ENCODE measurements at regions not wholly inside any gene's neighbourhood (a gene's known extent, or its start where the extent isn't known, plus 50 kb on each side); places are given as distances from the start of the nearest gene placed in this dataset.

DNA sequence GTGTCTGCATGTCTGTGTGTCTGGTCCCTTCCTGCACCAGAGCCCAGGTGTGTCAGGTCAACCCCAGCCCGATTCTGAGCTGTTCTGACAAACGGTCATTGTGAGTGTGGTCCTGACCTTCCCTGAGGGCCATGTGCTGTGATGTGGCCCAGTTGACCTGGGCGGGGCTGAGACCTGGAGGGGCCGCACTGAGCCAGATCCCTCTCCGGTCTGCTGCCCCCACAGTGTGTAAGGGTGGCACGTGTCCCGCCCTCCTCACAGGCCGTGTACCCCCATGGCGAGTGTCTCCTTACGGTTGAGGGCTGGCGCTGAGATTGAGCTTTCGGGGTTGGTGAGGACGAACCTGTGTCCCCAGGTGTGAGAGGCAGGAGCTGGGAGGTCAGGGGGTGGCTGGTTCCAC is 136.5 kb downstream of the MRPL36 start:
- ChIA-PET CTCF (no interaction called here), POLR2A (no interaction called here)
- H3K4me1 ChIP-seq (ENCODE audit: control extremely low read depth in 1 of 4, control insufficient read depth in 4 of 4, insufficient read depth in 4 of 4, low read length in 3 of 4), result peaks cover 0 to 11% (median 4%) of the 10 kb centered on the region in 4 experiments
- no peaks in the 10 kb centered on the region for H3K36me3 ChIP-seq (ENCODE audit: control insufficient read depth in 4 of 4, insufficient read depth in 4 of 4, low read length in 3 of 4)
- H3K9me3 ChIP-seq (ENCODE audit: control extremely low read depth in 1 of 5, control insufficient read depth in 4 of 5, insufficient read depth in 2 of 5, low read depth in 1 of 5, low read length in 4 of 5), result no peaks in the 10 kb centered on the region
- 90% methylated on average over 13 of the region's 13 CpGs for WGBS (ENCODE audit: insufficient coverage)
- no peak overlapping the region for H3K4me3 ChIP-seq (ENCODE audit: control insufficient read depth in 1 of 7, extremely low read depth in 1 of 7, insufficient read depth in 4 of 7, low read depth in 2 of 7, low read length in 6 of 7)
- peaks cover 0 to 72% (median 25%) of the 10 kb centered on the region in 5 experiments for H3K27me3 ChIP-seq (replicated peaks in 2 of 5; ENCODE audit: control insufficient read depth in 4 of 5, insufficient read depth in 5 of 5, low read length in 4 of 5)
- no peak overlapping the region for H3K27ac ChIP-seq (ENCODE audit: insufficient read depth in 1 of 2, low read depth in 1 of 2, low read length in 2 of 2, poor library complexity in 1 of 2, severe bottlenecking in 2 of 2)
- no peak for DNase-seq

DNA sequence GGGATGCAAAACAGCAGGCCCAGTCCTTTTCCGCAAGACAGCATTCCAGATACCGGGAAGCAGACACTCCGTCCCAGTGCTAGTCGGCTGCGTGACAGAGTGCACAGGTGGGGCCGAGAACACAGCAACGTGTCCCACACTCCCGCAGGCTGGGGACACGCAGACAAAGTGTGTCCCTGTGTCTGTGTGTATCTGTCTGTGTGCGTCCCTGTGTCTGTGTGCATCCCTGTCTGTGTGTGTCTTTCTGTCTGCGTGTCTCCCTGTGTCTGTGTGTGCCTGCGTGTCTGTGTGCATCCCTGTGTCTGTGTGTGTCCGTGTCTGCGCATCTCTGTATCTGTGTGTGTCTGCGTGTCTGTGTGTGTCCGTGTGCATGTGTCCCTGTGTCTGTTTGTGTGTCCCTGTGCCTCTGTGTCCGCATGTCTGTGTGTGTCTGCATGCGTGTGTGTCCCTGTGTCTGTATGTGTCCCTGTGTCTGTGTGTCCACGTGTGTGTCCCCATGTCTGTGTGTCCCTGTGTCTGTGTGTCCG is 137.0 kb downstream of the MRPL36 start:
- H3K9me3 ChIP-seq (ENCODE audit: control extremely low read depth in 1 of 5, control insufficient read depth in 4 of 5, insufficient read depth in 2 of 5, low read depth in 1 of 5, low read length in 4 of 5), result no peaks in the 10 kb centered on the region
- no peak overlapping the region for H3K4me3 ChIP-seq (ENCODE audit: control insufficient read depth in 1 of 7, extremely low read depth in 1 of 7, insufficient read depth in 4 of 7, low read depth in 2 of 7, low read length in 6 of 7)
- no peak overlapping the region for H3K27ac ChIP-seq (ENCODE audit: insufficient read depth in 1 of 2, low read depth in 1 of 2, low read length in 2 of 2, poor library complexity in 1 of 2, severe bottlenecking in 2 of 2)
- H3K36me3 ChIP-seq (ENCODE audit: control insufficient read depth in 4 of 4, insufficient read depth in 4 of 4, low read length in 3 of 4), result no peaks in the 10 kb centered on the region
- CTCF ChIA-PET, result interaction anchor here (1.0 kb wide), 1 partner anchor 9 kb away, joined by 3 read pairs; no protein-coding TSS in a partner anchor
- H3K27me3 ChIP-seq (replicated peaks in 2 of 5; ENCODE audit: control insufficient read depth in 4 of 5, insufficient read depth in 5 of 5, low read length in 4 of 5), result peaks cover 0 to 70% (median 23%) of the 10 kb centered on the region in 5 experiments
- DNase-seq, result no peak
- peaks cover 0 to 6% (median 4%) of the 10 kb centered on the region in 4 experiments for H3K4me1 ChIP-seq (ENCODE audit: control extremely low read depth in 1 of 4, control insufficient read depth in 4 of 4, insufficient read depth in 4 of 4, low read length in 3 of 4)
- POLR2A ChIA-PET, result no interaction called here
- 95% methylated on average over 12 of the region's 20 CpGs for WGBS (ENCODE audit: insufficient coverage)

DNA sequence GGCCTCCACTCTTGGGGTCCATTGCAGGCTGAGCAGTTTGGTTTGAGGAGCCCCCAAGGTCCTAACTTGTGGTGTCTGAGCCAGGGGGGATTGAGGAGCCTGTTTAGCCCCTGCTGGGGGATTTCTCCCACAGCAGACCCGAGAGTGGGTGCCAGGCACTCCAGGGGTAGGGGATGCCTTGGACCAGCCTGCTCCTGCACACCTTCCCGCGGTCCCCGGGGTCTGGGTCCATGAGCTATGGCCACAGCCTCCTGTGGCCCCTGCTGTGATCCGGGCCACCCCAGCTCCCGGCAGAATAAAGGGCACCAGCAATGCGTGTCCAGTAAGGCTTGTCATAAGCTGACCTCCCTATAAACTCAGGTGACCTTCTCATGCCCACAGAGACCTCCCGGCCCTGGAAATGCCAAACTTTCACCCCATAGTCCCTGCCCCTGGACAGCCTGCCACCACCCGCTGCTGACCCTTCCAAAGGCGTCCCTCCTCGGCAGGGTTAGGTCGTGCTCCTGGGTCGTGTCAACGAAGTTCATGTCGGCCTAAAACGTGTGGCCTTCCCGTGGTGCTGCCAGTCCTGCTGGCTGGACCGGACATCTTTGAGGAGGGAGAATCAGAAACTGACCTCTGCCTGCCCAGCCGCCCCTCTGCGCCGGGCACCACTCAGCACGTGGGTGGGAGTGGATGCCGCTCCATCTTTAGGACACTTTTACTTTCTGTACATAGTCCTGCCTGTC is 137.6 kb downstream of the MRPL36 start:
- CTCF ChIA-PET, result interaction anchor here (1.0 kb wide), 1 partner anchor 9 kb away, joined by 3 read pairs; no protein-coding TSS in a partner anchor
- DNase-seq, result no peak
- 86% methylated on average over 18 of the region's 23 CpGs for WGBS (ENCODE audit: insufficient coverage)
- Histone ChIP-seq H3K27ac (ENCODE audit: insufficient read depth in 1 of 2, low read depth in 1 of 2, low read length in 2 of 2, poor library complexity in 1 of 2, severe bottlenecking in 2 of 2) (no peak overlapping the region), H3K27me3 (replicated peaks in 2 of 5; ENCODE audit: control insufficient read depth in 4 of 5, insufficient read depth in 5 of 5, low read length in 4 of 5) (peaks cover 0 to 72% (median 22%) of the 10 kb centered on the region in 5 experiments), H3K4me1 (ENCODE audit: control extremely low read depth in 1 of 4, control insufficient read depth in 4 of 4, insufficient read depth in 4 of 4, low read length in 3 of 4) (peaks cover 0 to 6% (median 4%) of the 10 kb centered on the region in 4 experiments), H3K4me3 (ENCODE audit: control insufficient read depth in 1 of 7, extremely low read depth in 1 of 7, insufficient read depth in 4 of 7, low read depth in 2 of 7, low read length in 6 of 7) (no peak overlapping the region), H3K9me3 (ENCODE audit: control extremely low read depth in 1 of 5, control insufficient read depth in 4 of 5, insufficient read depth in 2 of 5, low read depth in 1 of 5, low read length in 4 of 5) (no peaks in the 10 kb centered on the region), H3K36me3 (ENCODE audit: control insufficient read depth in 4 of 4, insufficient read depth in 4 of 4, low read length in 3 of 4) (no peaks in the 10 kb centered on the region)
- POLR2A ChIA-PET, result no interaction called here

DNA sequence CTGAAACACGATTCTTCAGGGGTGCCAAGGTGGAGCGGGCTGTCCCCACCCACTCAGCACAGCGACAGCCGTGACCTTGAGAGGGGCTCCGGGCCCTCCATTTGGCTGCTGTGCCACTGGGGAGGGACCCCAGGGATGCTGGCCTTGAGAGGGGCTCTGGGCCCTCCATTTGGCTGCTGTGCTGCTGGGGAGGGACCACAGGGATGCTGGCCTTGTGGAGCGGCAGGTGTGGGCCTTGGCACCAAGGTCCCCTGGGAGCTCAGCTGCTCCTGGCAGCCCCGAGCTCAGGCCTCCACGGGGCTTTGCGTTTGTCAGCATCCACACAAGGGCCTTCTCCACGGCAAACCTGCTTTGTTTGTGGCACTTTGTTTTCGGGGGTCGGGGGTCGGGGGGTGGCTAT is 137.6 kb upstream of the LPCAT1 start:
- no peak overlapping the region for H3K4me3 ChIP-seq (ENCODE audit: control insufficient read depth in 1 of 7, extremely low read depth in 1 of 7, insufficient read depth in 4 of 7, low read depth in 2 of 7, low read length in 6 of 7)
- H3K36me3 ChIP-seq (ENCODE audit: control insufficient read depth in 4 of 4, insufficient read depth in 4 of 4, low read length in 3 of 4), result no peaks in the 10 kb centered on the region
- H3K4me1 ChIP-seq (ENCODE audit: control extremely low read depth in 1 of 4, control insufficient read depth in 4 of 4, insufficient read depth in 4 of 4, low read length in 3 of 4), result no peaks in the 10 kb centered on the region
- H3K27me3 ChIP-seq (replicated peaks in 2 of 5; ENCODE audit: control insufficient read depth in 4 of 5, insufficient read depth in 5 of 5, low read length in 4 of 5), result peaks cover 0 to 70% (median 18%) of the 10 kb centered on the region in 5 experiments
- WGBS (ENCODE audit: insufficient coverage), result 92% methylated on average over 13 of the region's 13 CpGs
- H3K9me3 ChIP-seq (ENCODE audit: control extremely low read depth in 1 of 5, control insufficient read depth in 4 of 5, insufficient read depth in 2 of 5, low read depth in 1 of 5, low read length in 4 of 5), result no peaks in the 10 kb centered on the region
- ChIA-PET CTCF (interaction anchor here (1.0 kb wide), 1 partner anchor 8 kb away, joined by 3 read pairs; no protein-coding TSS in a partner anchor), POLR2A (interaction anchor here (0.6 kb wide), 1 partner anchor 117 kb away, joined by 3 read pairs; no protein-coding TSS in a partner anchor)
- DNase-seq, result no peak
- no peak overlapping the region for H3K27ac ChIP-seq (ENCODE audit: insufficient read depth in 1 of 2, low read depth in 1 of 2, low read length in 2 of 2, poor library complexity in 1 of 2, severe bottlenecking in 2 of 2)

DNA sequence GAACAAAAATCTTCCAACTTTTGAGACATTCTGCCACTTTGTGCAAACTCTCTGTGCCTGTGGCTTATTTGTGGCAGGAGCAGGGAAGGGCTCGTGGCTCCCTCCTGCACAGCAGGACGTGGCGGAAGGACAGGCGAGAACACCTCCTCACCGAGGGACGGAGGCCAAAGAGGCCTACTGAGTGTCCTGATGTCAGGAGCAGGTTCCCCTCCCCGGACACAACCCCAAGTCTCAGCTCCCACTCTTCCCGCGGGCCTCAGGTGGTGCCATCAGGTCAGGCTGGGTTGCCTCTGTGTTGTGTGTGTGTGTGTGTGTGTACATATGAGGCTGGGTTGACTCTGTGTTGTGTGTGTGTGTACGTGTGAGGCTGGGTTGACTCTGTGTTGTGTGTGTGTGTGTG is 136.8 kb upstream of the LPCAT1 start:
- ChIA-PET POLR2A (interaction anchor here (0.6 kb wide), 1 partner anchor 129 kb away, joined by 4 read pairs; no protein-coding TSS in a partner anchor), CTCF (no interaction called here)
- H3K36me3 ChIP-seq (ENCODE audit: control insufficient read depth in 4 of 4, insufficient read depth in 4 of 4, low read length in 3 of 4), result no peaks in the 10 kb centered on the region
- no peaks in the 10 kb centered on the region for H3K9me3 ChIP-seq (ENCODE audit: control extremely low read depth in 1 of 5, control insufficient read depth in 4 of 5, insufficient read depth in 2 of 5, low read depth in 1 of 5, low read length in 4 of 5)
- H3K4me3 ChIP-seq (ENCODE audit: control insufficient read depth in 1 of 7, extremely low read depth in 1 of 7, insufficient read depth in 4 of 7, low read depth in 2 of 7, low read length in 6 of 7), result no peak overlapping the region
- H3K27me3 ChIP-seq (replicated peaks in 2 of 5; ENCODE audit: control insufficient read depth in 4 of 5, insufficient read depth in 5 of 5, low read length in 4 of 5), result peaks cover 0 to 70% (median 12%) of the 10 kb centered on the region in 5 experiments
- 70% methylated on average over 7 of the region's 10 CpGs for WGBS (ENCODE audit: insufficient coverage)
- H3K4me1 ChIP-seq (ENCODE audit: control extremely low read depth in 1 of 4, control insufficient read depth in 4 of 4, insufficient read depth in 4 of 4, low read length in 3 of 4), result no peaks in the 10 kb centered on the region
- no peak overlapping the region for H3K27ac ChIP-seq (ENCODE audit: insufficient read depth in 1 of 2, low read depth in 1 of 2, low read length in 2 of 2, poor library complexity in 1 of 2, severe bottlenecking in 2 of 2)
- no peak for DNase-seq

DNA sequence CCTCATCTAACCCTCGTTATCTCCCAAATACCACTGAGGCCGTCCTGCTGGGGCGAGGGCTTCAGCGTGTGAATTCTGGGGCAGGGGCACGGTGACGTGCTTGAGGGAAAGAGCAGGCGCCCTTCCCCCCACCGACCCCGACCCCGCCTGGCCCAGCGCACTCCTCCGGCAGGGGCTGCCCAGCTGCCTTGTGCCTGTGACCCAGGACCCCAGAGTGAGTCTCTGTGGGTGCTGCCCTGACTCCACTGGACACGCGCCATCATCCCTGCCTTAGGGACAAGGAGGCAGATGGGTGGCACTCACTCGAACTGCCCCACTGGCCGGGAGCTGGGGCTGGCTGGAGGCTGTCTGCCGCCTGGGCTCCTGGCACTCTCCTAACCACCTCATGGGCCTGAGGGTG is 136.2 kb upstream of the LPCAT1 start:
- POLR2A ChIA-PET, result no interaction called here

More for the DNA sequence above, 136.2 kb upstream of the LPCAT1 start:
- H3K4me1 ChIP-seq (ENCODE audit: control extremely low read depth in 1 of 4, control insufficient read depth in 4 of 4, insufficient read depth in 4 of 4, low read length in 3 of 4), result no peaks in the 10 kb centered on the region
- CTCF ChIA-PET, result no interaction called here
- no peak overlapping the region for H3K4me3 ChIP-seq (ENCODE audit: control insufficient read depth in 1 of 7, extremely low read depth in 1 of 7, insufficient read depth in 4 of 7, low read depth in 2 of 7, low read length in 6 of 7)
- H3K36me3 ChIP-seq (ENCODE audit: control insufficient read depth in 4 of 4, insufficient read depth in 4 of 4, low read length in 3 of 4), result no peaks in the 10 kb centered on the region
- H3K9me3 ChIP-seq (ENCODE audit: control extremely low read depth in 1 of 5, control insufficient read depth in 4 of 5, insufficient read depth in 2 of 5, low read depth in 1 of 5, low read length in 4 of 5), result no peaks in the 10 kb centered on the region
- WGBS (ENCODE audit: insufficient coverage), result 65% methylated on average over 16 of the region's 17 CpGs
- peaks cover 0 to 70% (median 8%) of the 10 kb centered on the region in 5 experiments for H3K27me3 ChIP-seq (replicated peaks in 2 of 5; ENCODE audit: control insufficient read depth in 4 of 5, insufficient read depth in 5 of 5, low read length in 4 of 5)
- DNase-seq, result no peak
- no peak overlapping the region for H3K27ac ChIP-seq (ENCODE audit: insufficient read depth in 1 of 2, low read depth in 1 of 2, low read length in 2 of 2, poor library complexity in 1 of 2, severe bottlenecking in 2 of 2)
